Caco-2 (cell line): ENCODE measurements at regions not wholly inside any gene's neighbourhood (a gene's known extent, or its start where the extent isn't known, plus 50 kb on each side); places are given as distances from the start of the nearest gene placed in this dataset.

ENCODE experiments used
- BruUV-seq: library from RNA; stranded (reverse); fragments of 400-500 nt; replicated peaks from 2 replicates; lab custom pipeline; 2021; lab: Mats Ljungman, UMichigan
- CTCF ChIA-PET: fragments of 300-600 bp; sonication (Branson Sonifier 250); formaldehyde crosslinking; loops from one replicate; lab custom pipeline; 2022; ENCODE audit warnings: antibody characterized with exemption; lab: Charles Lee
- POLR2A ChIA-PET: fragments of 300-600 bp; sonication (Branson Sonifier 250); formaldehyde crosslinking; loops from one replicate; lab custom pipeline; 2022; ENCODE audit warnings: antibody characterized with exemption; lab: Charles Lee
- DNase-seq, 2 experiments: peaks; one replicate each; pipeline versions ENCODE4 v3.0.0 to v3.0.0-alpha.2; 2020 to 2022
- H3K27me3 ChIP-seq: replicated peaks from 2 replicates; pipeline ENCODE4 v1.6.0; 2011; ENCODE audit warnings: low read length; ENCODE audit not compliant: control insufficient read depth, insufficient read depth
- H3K36me3 ChIP-seq: 2 replicates; pipeline ENCODE4 v1.5.1; 2011; ENCODE audit warnings: low read length; ENCODE audit not compliant: control insufficient read depth, insufficient read depth
- H3K4me1 ChIP-seq: fragments of 250-450 bp; sonication (Bioruptor Pico); 2 replicates; pipeline ENCODE4 v1.5.1; 2020; ENCODE audit warnings: mild to moderate bottlenecking
- H3K4me3 ChIP-seq: 2 replicates; pipeline ENCODE4 v1.5.1; 2011; ENCODE audit warnings: low read depth, mild to moderate bottlenecking, control low read depth, low read length
- H3K9me3 ChIP-seq: fragments of 250-450 bp; sonication (Bioruptor Pico); 2 replicates; pipeline ENCODE4 v1.5.1; 2020; ENCODE audit warnings: mild to moderate bottlenecking, moderate library complexity
- H3K27ac Mint-ChIP-seq: one replicate; pipeline ENCODE4 v1.8.0; 2022; ENCODE audit warnings: mixed read lengths; ENCODE audit not compliant: unreplicated experiment
- H3K27me3 Mint-ChIP-seq: one replicate; pipeline ENCODE4 v1.8.0; 2022; ENCODE audit warnings: mixed read lengths; ENCODE audit not compliant: insufficient read depth, unreplicated experiment
- H3K36me3 Mint-ChIP-seq: one replicate; pipeline ENCODE4 v1.8.0; 2022; ENCODE audit warnings: mild to moderate bottlenecking, mixed read lengths; ENCODE audit not compliant: insufficient read depth, unreplicated experiment
- H3K4me1 Mint-ChIP-seq: one replicate; pipeline ENCODE4 v1.8.0; 2022; ENCODE audit warnings: low read depth, mixed read lengths; ENCODE audit not compliant: unreplicated experiment
- H3K4me3 Mint-ChIP-seq: one replicate; pipeline ENCODE4 v1.8.0; 2022; ENCODE audit warnings: mild to moderate bottlenecking, moderate library complexity, mixed read lengths; ENCODE audit not compliant: unreplicated experiment
- H3K9me3 Mint-ChIP-seq: one replicate; pipeline ENCODE4 v1.8.0; 2022; ENCODE audit warnings: mixed read lengths; ENCODE audit not compliant: unreplicated experiment
- CTCF ChIP-seq, 2 experiments: fragments of 200-600 bp in 1 of 2; IDR thresholded peaks; 1 replicate in 1 of 2; 2 replicates in 1 of 2; pipeline versions ENCODE4 v1.5.1 to v1.8.0; 2011 to 2022; ENCODE audit warnings: antibody characterized with exemption in 1 of 2, control low read depth in 1 of 2, inconsistent platforms in 1 of 2, low read depth in 1 of 2, low read length in 1 of 2, mild to moderate bottlenecking in 1 of 2, moderate library complexity in 1 of 2; ENCODE audit not compliant: insufficient read depth in 1 of 2, severe bottlenecking in 1 of 2, unreplicated experiment in 1 of 2
- intact Hi-C: fragments of 100-400 bp; cut with micrococcal nuclease; formaldehyde crosslinking; loops from one replicate; pipeline ENCODE4 v1.10.0; 2022; ENCODE audit not compliant: unreplicated experiment

- H3K4me3 Mint-ChIP-seq = no peak overlapping the region
- intact Hi-C loops = no loop called here
- BruUV-seq = no TSS peak
- H3K36me3 Mint-ChIP-seq = no peaks in the 10 kb centered on the region
- ChIA-PET POLR2A (no interaction called here), CTCF (no interaction called here)
- Histone ChIP-seq H3K27me3 (no peaks in the 10 kb centered on the region), H3K36me3 (no peaks in the 10 kb centered on the region), H3K4me1 (no peaks in the 10 kb centered on the region), H3K4me3 (no peak overlapping the region), H3K9me3 (no peaks in the 10 kb centered on the region)
- no peak for DNase-seq
- TF ChIP-seq CTCF (IDR thresholded peaks at IDR 0.05; ENCODE audit: insufficient read depth in 1 of 2, low read depth in 1 of 2, low read length in 1 of 2, severe bottlenecking in 1 of 2, unreplicated experiment in 1 of 2) = no peak
- H3K9me3 Mint-ChIP-seq = no peaks in the 10 kb centered on the region
- H3K27me3 Mint-ChIP-seq = no peaks in the 10 kb centered on the region
- H3K27ac Mint-ChIP-seq = no peak overlapping the region
- H3K4me1 Mint-ChIP-seq = no peaks in the 10 kb centered on the region
Observed at GRCh38 chr10:60459701-60460457, 70.2 kb upstream of the ANK3 start.

GRCh38 chr10:60456053-60456452, 66.4 kb upstream of the ANK3 start:
- Mint-ChIP-seq H3K4me1 (no peaks in the 10 kb centered on the region), H3K4me3 (no peak overlapping the region), H3K27me3 (no peaks in the 10 kb centered on the region), H3K9me3 (no peaks in the 10 kb centered on the region), H3K27ac (no peak overlapping the region), H3K36me3 (no peaks in the 10 kb centered on the region)
- CTCF ChIA-PET = no interaction called here
- intact Hi-C loops = no loop called here
- no peaks in the 10 kb centered on the region for H3K9me3 ChIP-seq
- H3K4me3 ChIP-seq = no peak overlapping the region
- POLR2A ChIA-PET = no interaction called here
- no TSS peak for BruUV-seq
- H3K4me1 ChIP-seq = no peaks in the 10 kb centered on the region
- H3K36me3 ChIP-seq = no peaks in the 10 kb centered on the region
- DNase-seq = no peak
- no peaks in the 10 kb centered on the region for H3K27me3 ChIP-seq
- peak in 1 of 2 experiments; percentile 13 for TF ChIP-seq CTCF (IDR thresholded peaks at IDR 0.05; ENCODE audit: insufficient read depth in 1 of 2, low read depth in 1 of 2, low read length in 1 of 2, severe bottlenecking in 1 of 2, unreplicated experiment in 1 of 2)

- Histone ChIP-seq H3K4me3 (no peak overlapping the region), H3K4me1 (no peaks in the 10 kb centered on the region), H3K36me3 (no peaks in the 10 kb centered on the region), H3K9me3 (no peaks in the 10 kb centered on the region), H3K27me3 (no peaks in the 10 kb centered on the region)
- POLR2A ChIA-PET = no interaction called here
- intact Hi-C loops = no loop called here
- no peak for DNase-seq
- H3K36me3 Mint-ChIP-seq = no peaks in the 10 kb centered on the region
- H3K9me3 Mint-ChIP-seq = peaks cover 9% of the 10 kb centered on the region
- H3K27me3 Mint-ChIP-seq = no peaks in the 10 kb centered on the region
- CTCF ChIA-PET = no interaction called here
- no peaks in the 10 kb centered on the region for H3K4me1 Mint-ChIP-seq
- BruUV-seq = no TSS peak
- no peak overlapping the region for H3K27ac Mint-ChIP-seq
- H3K4me3 Mint-ChIP-seq = no peak overlapping the region
- no peak for TF ChIP-seq CTCF (IDR thresholded peaks at IDR 0.05; ENCODE audit: insufficient read depth in 1 of 2, low read depth in 1 of 2, low read length in 1 of 2, severe bottlenecking in 1 of 2, unreplicated experiment in 1 of 2)
Observed at GRCh38 chr10:60454336-60454735, 64.7 kb upstream of the ANK3 start.
